Central memory CD4-positive, alpha-beta T cell (primary cell): ENCODE measurements at regions not wholly inside any gene's neighbourhood (a gene's known extent, or its start where the extent isn't known, plus 50 kb on each side); places are given as distances from the start of the nearest gene placed in this dataset.
"Not testable (repeated sequence)": the region's sequence is repeated elsewhere in the genome, so short reads cannot be mapped to it uniquely, and the experiment has no call there.

Experiments
- DNase-seq: peaks from one replicate; pipeline ENCODE4 v3.0.0; 2022

GRCh38 chr7:51592842-51593599 is 276.4 kb upstream of the COBL start:
- no peak for DNase-seq

GRCh38 chr7:51591223-51591622 is 274.6 kb upstream of the COBL start:
- DNase-seq: no peak

GRCh38 chr7:51590746-51591145 is 274.1 kb upstream of the COBL start:
- no peak for DNase-seq

GRCh38 chr7:51589111-51589510 is 272.5 kb upstream of the COBL start:
- no peak for DNase-seq

GRCh38 chr7:51587604-51588003 is 271.0 kb upstream of the COBL start:
- no peak for DNase-seq

GRCh38 chr7:51577390-51577789 is 260.8 kb upstream of the COBL start:
- no peak for DNase-seq

GRCh38 chr7:51569581-51569980 is 253.0 kb upstream of the COBL start:
- DNase-seq: no peak

- no peak for DNase-seq
Measured at GRCh38 chr7:51569176-51569575, 252.6 kb upstream of the COBL start.

- DNase-seq: no peak
Measured at GRCh38 chr7:51551070-51551469, 234.5 kb upstream of the COBL start.

GRCh38 chr7:51545131-51545530 is 228.5 kb upstream of the COBL start:
- DNase-seq: no peak

- DNase-seq: no peak
Measured at GRCh38 chr7:51543801-51544553, 227.4 kb upstream of the COBL start.

GRCh38 chr7:51540906-51541305 is 224.3 kb upstream of the COBL start:
- not testable (repeated sequence) for DNase-seq

GRCh38 chr7:51539840-51540239 is 223.2 kb upstream of the COBL start:
- no peak for DNase-seq

GRCh38 chr7:51528172-51528571 is 211.6 kb upstream of the COBL start:
- no peak for DNase-seq

- no peak for DNase-seq
Measured at GRCh38 chr7:51521694-51522312, 205.2 kb upstream of the COBL start.

GRCh38 chr7:51521054-51521453 is 204.4 kb upstream of the COBL start:
- no peak for DNase-seq

- no peak for DNase-seq
Measured at GRCh38 chr7:51518646-51519045, 202.0 kb upstream of the COBL start.

- DNase-seq: no peak
Measured at GRCh38 chr7:51517187-51517586, 200.6 kb upstream of the COBL start.

GRCh38 chr7:51501620-51502019 is 185.0 kb upstream of the COBL start:
- no peak for DNase-seq

- DNase-seq: no peak
Measured at GRCh38 chr7:51482976-51483375, 166.4 kb upstream of the COBL start.

- DNase-seq: no peak
Measured at GRCh38 chr7:51481421-51481820, 164.8 kb upstream of the COBL start.

GRCh38 chr7:51477819-51478218 is 161.2 kb upstream of the COBL start:
- DNase-seq: no peak

GRCh38 chr7:51477323-51477722 is 160.7 kb upstream of the COBL start:
- DNase-seq: no peak

- no peak for DNase-seq
Measured at GRCh38 chr7:51476026-51476425, 159.4 kb upstream of the COBL start.
